OCI-LY3 (cell line): ENCODE measurements at regions not wholly inside any gene's neighbourhood (a gene's known extent, or its start where the extent isn't known, plus 50 kb on each side); places are given as distances from the start of the nearest gene placed in this dataset.

Experiments used
- EZH2phosphoT487 ChIP-seq: fragments of 200-600 bp; shearing (Covaris generic); IDR thresholded peaks from 2 replicates; pipeline ENCODE4 v1.6.1; 2018; ENCODE audit warnings: antibody characterized with exemption, mixed run types, low read depth
- TF ChIP-seq, protein P1 (sequence below): fragments of 200-600, 300-600 bp; sonication (generic); IDR thresholded peaks from 2 replicates; pipeline ENCODE4 v1.5.1; 2014; ENCODE audit warnings: antibody characterized with exemption, low read length, low read depth

GRCh38 chr5:84535281-84535680 is 150.6 kb upstream of the EDIL3 start:
- TF ChIP-seq, protein P1, sequence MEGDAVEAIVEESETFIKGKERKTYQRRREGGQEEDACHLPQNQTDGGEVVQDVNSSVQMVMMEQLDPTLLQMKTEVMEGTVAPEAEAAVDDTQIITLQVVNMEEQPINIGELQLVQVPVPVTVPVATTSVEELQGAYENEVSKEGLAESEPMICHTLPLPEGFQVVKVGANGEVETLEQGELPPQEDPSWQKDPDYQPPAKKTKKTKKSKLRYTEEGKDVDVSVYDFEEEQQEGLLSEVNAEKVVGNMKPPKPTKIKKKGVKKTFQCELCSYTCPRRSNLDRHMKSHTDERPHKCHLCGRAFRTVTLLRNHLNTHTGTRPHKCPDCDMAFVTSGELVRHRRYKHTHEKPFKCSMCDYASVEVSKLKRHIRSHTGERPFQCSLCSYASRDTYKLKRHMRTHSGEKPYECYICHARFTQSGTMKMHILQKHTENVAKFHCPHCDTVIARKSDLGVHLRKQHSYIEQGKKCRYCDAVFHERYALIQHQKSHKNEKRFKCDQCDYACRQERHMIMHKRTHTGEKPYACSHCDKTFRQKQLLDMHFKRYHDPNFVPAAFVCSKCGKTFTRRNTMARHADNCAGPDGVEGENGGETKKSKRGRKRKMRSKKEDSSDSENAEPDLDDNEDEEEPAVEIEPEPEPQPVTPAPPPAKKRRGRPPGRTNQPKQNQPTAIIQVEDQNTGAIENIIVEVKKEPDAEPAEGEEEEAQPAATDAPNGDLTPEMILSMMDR = no peak
- TF ChIP-seq EZH2phosphoT487 = no peak
